ENCODE measurements at regions not wholly inside any gene's neighbourhood (a gene's known extent, or its start where the extent isn't known, plus 50 kb on each side); places are given as distances from the start of the nearest gene placed in this dataset.

DNA sequence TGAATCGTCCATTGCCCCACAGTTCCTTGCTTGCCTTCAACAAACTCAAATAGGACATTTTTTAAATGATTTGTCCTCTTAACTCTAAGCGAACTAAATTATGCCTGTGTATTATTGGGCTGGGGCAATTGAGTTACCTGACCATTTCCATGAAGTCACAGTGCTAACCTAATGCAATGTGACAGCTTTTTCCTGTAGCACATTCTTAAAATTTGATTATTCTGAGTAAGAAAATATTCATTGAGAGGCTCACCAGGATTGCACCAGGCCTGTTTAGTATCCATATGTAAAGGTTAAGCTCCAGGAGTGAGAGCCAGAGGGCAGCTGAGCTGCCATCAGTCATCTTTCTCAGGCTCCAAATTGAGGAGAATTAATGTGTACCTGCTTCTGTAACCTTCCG lies 90.9 kb downstream of the GPR65 start:
- TF ChIP-seq, protein P1, sequence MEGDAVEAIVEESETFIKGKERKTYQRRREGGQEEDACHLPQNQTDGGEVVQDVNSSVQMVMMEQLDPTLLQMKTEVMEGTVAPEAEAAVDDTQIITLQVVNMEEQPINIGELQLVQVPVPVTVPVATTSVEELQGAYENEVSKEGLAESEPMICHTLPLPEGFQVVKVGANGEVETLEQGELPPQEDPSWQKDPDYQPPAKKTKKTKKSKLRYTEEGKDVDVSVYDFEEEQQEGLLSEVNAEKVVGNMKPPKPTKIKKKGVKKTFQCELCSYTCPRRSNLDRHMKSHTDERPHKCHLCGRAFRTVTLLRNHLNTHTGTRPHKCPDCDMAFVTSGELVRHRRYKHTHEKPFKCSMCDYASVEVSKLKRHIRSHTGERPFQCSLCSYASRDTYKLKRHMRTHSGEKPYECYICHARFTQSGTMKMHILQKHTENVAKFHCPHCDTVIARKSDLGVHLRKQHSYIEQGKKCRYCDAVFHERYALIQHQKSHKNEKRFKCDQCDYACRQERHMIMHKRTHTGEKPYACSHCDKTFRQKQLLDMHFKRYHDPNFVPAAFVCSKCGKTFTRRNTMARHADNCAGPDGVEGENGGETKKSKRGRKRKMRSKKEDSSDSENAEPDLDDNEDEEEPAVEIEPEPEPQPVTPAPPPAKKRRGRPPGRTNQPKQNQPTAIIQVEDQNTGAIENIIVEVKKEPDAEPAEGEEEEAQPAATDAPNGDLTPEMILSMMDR (conservative IDR thresholded peaks at IDR 0.05 in 1 of 2, IDR thresholded peaks at IDR 0.05 in 1 of 2; ENCODE audit: low read depth in 1 of 2, low read length in 2 of 2) = no peak
- no peak for TF ChIP-seq EZH2 (IDR thresholded peaks at IDR 0.05; ENCODE audit: low read length, missing control alignments)
